Neural progenitor cell (in vitro differentiated cells): ENCODE measurements at regions not wholly inside any gene's neighbourhood (a gene's known extent, or its start where the extent isn't known, plus 50 kb on each side); places are given as distances from the start of the nearest gene placed in this dataset.

Source experiments
- DNase-seq: peaks from one replicate; pipeline ENCODE4 v3.0.0-alpha.2; 2016; ENCODE audit warnings: low spot score
- H2AFZ ChIP-seq: fragments of 200-600 bp; sonication (generic); replicated peaks from 2 replicates; pipeline ENCODE4 v1.6.1; 2016; ENCODE audit warnings: antibody characterized with exemption
- H3F3A ChIP-seq: fragments of 200-600 bp; sonication (generic); 2 replicates; pipeline ENCODE4 v1.6.1; 2016; ENCODE audit warnings: antibody characterized with exemption, low read depth
- H3K27ac ChIP-seq: fragments of 200-600 bp; sonication (generic); 2 replicates; pipeline ENCODE4 v1.5.1; 2016; ENCODE audit warnings: mild to moderate bottlenecking
- H3K27me3 ChIP-seq: fragments of 200-600 bp; sonication (generic); 2 replicates; pipeline ENCODE4 v1.6.1; 2016; ENCODE audit warnings: mild to moderate bottlenecking, moderate library complexity
- H3K36me3 ChIP-seq: fragments of 200-600 bp; sonication (generic); 2 replicates; pipeline ENCODE4 v1.5.1; 2016
- H3K4me1 ChIP-seq: fragments of 200-600 bp; sonication (generic); 2 replicates; pipeline ENCODE4 v1.6.1; 2016; ENCODE audit warnings: mixed run types
- H3K4me2 ChIP-seq: fragments of 200-600 bp; sonication (generic); 2 replicates; pipeline ENCODE4 v1.6.1; 2016
- H3K4me3 ChIP-seq: fragments of 200-600 bp; sonication (generic); 2 replicates; pipeline ENCODE4 v1.5.1; 2016
- H3K79me2 ChIP-seq: fragments of 200-600 bp; sonication (generic); 2 replicates; pipeline ENCODE4 v1.6.1; 2016; ENCODE audit warnings: low read depth
- H3K9ac ChIP-seq: fragments of 200-600 bp; sonication (generic); 2 replicates; pipeline ENCODE4 v1.6.1; 2016
- H3K9me3 ChIP-seq: fragments of 200-600 bp; sonication (generic); 2 replicates; pipeline ENCODE4 v1.5.1; 2016; ENCODE audit warnings: low read depth
- H4K20me1 ChIP-seq: fragments of 200-600 bp; sonication (generic); 2 replicates; pipeline ENCODE4 v1.6.1; 2016; ENCODE audit warnings: low read depth
- H3K27ac Mint-ChIP-seq: 3 replicates; pipeline ENCODE4 v1.8.0; 2021; ENCODE audit warnings: mixed read lengths
- H3K27me3 Mint-ChIP-seq: 2 replicates; pipeline ENCODE4 v1.8.0; 2022; ENCODE audit warnings: low read depth, mild to moderate bottlenecking, inconsistent platforms, moderate library complexity, mixed read lengths; ENCODE audit not compliant: insufficient read depth
- H3K36me3 Mint-ChIP-seq: 3 replicates; pipeline ENCODE4 v1.8.0; 2021; ENCODE audit warnings: mixed read lengths
- H3K4me1 Mint-ChIP-seq: 3 replicates; pipeline ENCODE4 v1.8.0; 2021; ENCODE audit warnings: mixed read lengths
- H3K4me3 Mint-ChIP-seq: 3 replicates; pipeline ENCODE4 v1.8.0; 2021; ENCODE audit warnings: mild to moderate bottlenecking, moderate library complexity, mixed read lengths
- H3K9me3 Mint-ChIP-seq: 3 replicates; pipeline ENCODE4 v1.8.0; 2020; ENCODE audit warnings: mixed read lengths
- CTCF ChIP-seq: fragments of 200-600 bp; sonication (generic); IDR thresholded peaks from 2 replicates; pipeline ENCODE4 v1.5.1; 2017; ENCODE audit warnings: antibody characterized with exemption, mild to moderate bottlenecking
- EZH2 ChIP-seq: fragments of 200-600 bp; sonication (generic); IDR thresholded peaks from 2 replicates; pipeline ENCODE4 v1.6.1; 2017; ENCODE audit warnings: antibody characterized with exemption, mild to moderate bottlenecking, moderate library complexity
- EZH2phosphoT487 ChIP-seq: fragments of 200-600 bp; sonication (generic); IDR thresholded peaks from 2 replicates; pipeline ENCODE4 v1.6.1; 2017; ENCODE audit warnings: antibody characterized with exemption

- H3K9me3 ChIP-seq, result no peaks in the 10 kb centered on the region
- TF ChIP-seq EZH2 (no peak), EZH2phosphoT487 (no peak), CTCF (no peak)
- H3K27me3 ChIP-seq, result no peaks in the 10 kb centered on the region
- no peak overlapping the region for H3K4me3 Mint-ChIP-seq
- DNase-seq, result no peak
- no peak overlapping the region for H3K4me3 ChIP-seq
- no peak overlapping the region for H3K27ac ChIP-seq
- H3K79me2 ChIP-seq, result no peaks in the 10 kb centered on the region
- no peaks in the 10 kb centered on the region for H3K36me3 ChIP-seq
- no peak overlapping the region for H3K27ac Mint-ChIP-seq
- peaks cover 8% of the 10 kb centered on the region for H3K4me1 Mint-ChIP-seq
- no peaks in the 10 kb centered on the region for H3F3A ChIP-seq
- peaks cover 2% of the 10 kb centered on the region for H3K36me3 Mint-ChIP-seq
- H2AFZ ChIP-seq, result no peak overlapping the region
- no peak overlapping the region for H3K4me2 ChIP-seq
- H3K9ac ChIP-seq, result no peak overlapping the region
- H4K20me1 ChIP-seq, result no peaks in the 10 kb centered on the region
- peaks cover 8% of the 10 kb centered on the region for H3K27me3 Mint-ChIP-seq
- no peaks in the 10 kb centered on the region for H3K9me3 Mint-ChIP-seq
- H3K4me1 ChIP-seq, result peaks cover 8% of the 10 kb centered on the region
These were observed 77.5 kb downstream of the PHETA1 start for GRCh38 chr12:111291357-111291756.

GRCh38 chr12:111288771-111289170, 80.1 kb downstream of the PHETA1 start:
- no peaks in the 10 kb centered on the region for H3K9me3 Mint-ChIP-seq
- Histone ChIP-seq H4K20me1 (no peaks in the 10 kb centered on the region), H3K79me2 (no peaks in the 10 kb centered on the region), H3K9ac (no peak overlapping the region), H3K4me3 (no peak overlapping the region), H3K4me1 (peaks cover 25% of the 10 kb centered on the region), H3K4me2 (no peak overlapping the region), H2AFZ (no peak overlapping the region), H3K9me3 (no peaks in the 10 kb centered on the region), H3K36me3 (no peaks in the 10 kb centered on the region), H3K27me3 (no peaks in the 10 kb centered on the region), H3F3A (peaks cover 17% of the 10 kb centered on the region), H3K27ac (no peak overlapping the region)
- peaks cover 14% of the 10 kb centered on the region for H3K4me1 Mint-ChIP-seq
- no peak overlapping the region for H3K4me3 Mint-ChIP-seq
- DNase-seq, result no peak
- peaks cover 5% of the 10 kb centered on the region for H3K27me3 Mint-ChIP-seq
- H3K36me3 Mint-ChIP-seq, result peaks cover 2% of the 10 kb centered on the region
- H3K27ac Mint-ChIP-seq, result no peak overlapping the region
- TF ChIP-seq EZH2 (no peak), EZH2phosphoT487 (no peak), CTCF (no peak)

- Histone ChIP-seq H3K4me1 (peaks cover 17% of the 10 kb centered on the region), H3K9me3 (no peaks in the 10 kb centered on the region), H3K4me3 (no peak overlapping the region), H4K20me1 (no peaks in the 10 kb centered on the region), H2AFZ (no peak overlapping the region), H3K36me3 (no peaks in the 10 kb centered on the region), H3K4me2 (no peak overlapping the region), H3K27me3 (no peaks in the 10 kb centered on the region), H3K27ac (no peak overlapping the region), H3K9ac (no peak overlapping the region), H3F3A (peaks cover 17% of the 10 kb centered on the region), H3K79me2 (no peaks in the 10 kb centered on the region)
- Mint-ChIP-seq H3K27me3 (peaks cover 5% of the 10 kb centered on the region), H3K4me1 (peaks cover 13% of the 10 kb centered on the region), H3K9me3 (no peaks in the 10 kb centered on the region), H3K36me3 (peaks cover 2% of the 10 kb centered on the region), H3K27ac (no peak overlapping the region), H3K4me3 (no peak overlapping the region)
- DNase-seq, result no peak
- no peak for TF ChIP-seq EZH2
- no peak for TF ChIP-seq EZH2phosphoT487
- TF ChIP-seq CTCF, result no peak
These were observed 81.6 kb downstream of the PHETA1 start for GRCh38 chr12:111287125-111287900.
